GM13976 (cell line): ENCODE measurements at regions not wholly inside any gene's neighbourhood (a gene's known extent, or its start where the extent isn't known, plus 50 kb on each side); places are given as distances from the start of the nearest gene placed in this dataset.

Source experiments
- DNase-seq: peaks from one replicate; pipeline ENCODE4 v3.0.0; 2012; ENCODE audit warnings: low spot score
- in situ Hi-C: fragments of 300-500 bp; cut with MboI; formaldehyde crosslinking; loops from one replicate; pipeline ENCODE4 v1.12.0; 2022; ENCODE audit warnings: low sequenced_read_pairs, mixed read lengths, inconsistent platforms; ENCODE audit not compliant: unreplicated experiment
- TF ChIP-seq, protein P1 (sequence below): IDR thresholded peaks from 2 replicates; pipeline ENCODE4 v1.5.1; 2012; ENCODE audit warnings: borderline replicate concordance, mild to moderate bottlenecking; ENCODE audit not compliant: insufficient read depth; ENCODE audit errors: extremely low read depth, missing control alignments, control extremely low read depth

GRCh38 chr3:160154033-160154432 is 71.2 kb upstream of the C3orf80 start:
- DNase-seq, result no peak
- TF ChIP-seq, protein P1, sequence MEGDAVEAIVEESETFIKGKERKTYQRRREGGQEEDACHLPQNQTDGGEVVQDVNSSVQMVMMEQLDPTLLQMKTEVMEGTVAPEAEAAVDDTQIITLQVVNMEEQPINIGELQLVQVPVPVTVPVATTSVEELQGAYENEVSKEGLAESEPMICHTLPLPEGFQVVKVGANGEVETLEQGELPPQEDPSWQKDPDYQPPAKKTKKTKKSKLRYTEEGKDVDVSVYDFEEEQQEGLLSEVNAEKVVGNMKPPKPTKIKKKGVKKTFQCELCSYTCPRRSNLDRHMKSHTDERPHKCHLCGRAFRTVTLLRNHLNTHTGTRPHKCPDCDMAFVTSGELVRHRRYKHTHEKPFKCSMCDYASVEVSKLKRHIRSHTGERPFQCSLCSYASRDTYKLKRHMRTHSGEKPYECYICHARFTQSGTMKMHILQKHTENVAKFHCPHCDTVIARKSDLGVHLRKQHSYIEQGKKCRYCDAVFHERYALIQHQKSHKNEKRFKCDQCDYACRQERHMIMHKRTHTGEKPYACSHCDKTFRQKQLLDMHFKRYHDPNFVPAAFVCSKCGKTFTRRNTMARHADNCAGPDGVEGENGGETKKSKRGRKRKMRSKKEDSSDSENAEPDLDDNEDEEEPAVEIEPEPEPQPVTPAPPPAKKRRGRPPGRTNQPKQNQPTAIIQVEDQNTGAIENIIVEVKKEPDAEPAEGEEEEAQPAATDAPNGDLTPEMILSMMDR, result no peak
- in situ Hi-C loops, result no loop called here

DNA sequence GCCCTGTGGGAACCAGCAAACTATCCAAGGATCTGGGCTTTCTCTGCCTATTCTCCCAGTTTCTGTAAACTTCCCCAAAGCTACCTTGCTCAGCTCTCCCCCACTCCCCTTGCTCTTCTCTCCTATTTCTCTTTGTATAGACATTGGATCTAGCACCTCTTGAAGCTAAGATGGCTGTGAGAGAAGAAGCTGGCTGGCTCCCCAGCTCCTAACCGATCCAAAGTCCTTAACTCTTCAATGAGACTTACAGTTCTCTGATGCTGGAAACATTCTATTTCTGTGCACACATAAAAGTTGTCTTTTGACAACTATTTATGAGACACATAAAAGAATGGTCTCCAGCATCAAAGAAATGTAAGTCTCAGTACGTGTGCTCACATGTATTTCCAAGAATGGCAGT is 70.6 kb upstream of the C3orf80 start:
- TF ChIP-seq, protein P1, result no peak
- DNase-seq, result no peak
- in situ Hi-C loops, result no loop called here

DNA sequence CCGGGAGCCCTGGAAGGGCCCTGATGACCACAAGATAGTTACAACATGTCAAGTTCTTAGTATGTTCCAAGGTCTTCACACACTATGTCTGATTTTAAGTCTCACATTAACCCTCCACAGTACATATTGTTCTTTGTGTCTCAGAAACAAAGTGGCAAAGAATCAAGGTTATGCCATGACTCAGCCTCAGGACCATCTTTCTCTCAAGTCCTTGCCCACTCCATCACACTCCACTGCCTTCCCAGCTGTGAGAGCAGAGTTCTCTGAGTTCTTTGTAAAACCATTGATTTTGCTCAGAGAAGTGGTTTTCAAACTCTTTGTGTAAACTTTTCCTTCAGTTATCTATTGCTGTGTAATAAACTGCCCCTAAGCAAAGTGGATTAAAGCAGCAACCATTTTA is 67.9 kb upstream of the C3orf80 start:
- in situ Hi-C loops, result no loop called here

DNA sequence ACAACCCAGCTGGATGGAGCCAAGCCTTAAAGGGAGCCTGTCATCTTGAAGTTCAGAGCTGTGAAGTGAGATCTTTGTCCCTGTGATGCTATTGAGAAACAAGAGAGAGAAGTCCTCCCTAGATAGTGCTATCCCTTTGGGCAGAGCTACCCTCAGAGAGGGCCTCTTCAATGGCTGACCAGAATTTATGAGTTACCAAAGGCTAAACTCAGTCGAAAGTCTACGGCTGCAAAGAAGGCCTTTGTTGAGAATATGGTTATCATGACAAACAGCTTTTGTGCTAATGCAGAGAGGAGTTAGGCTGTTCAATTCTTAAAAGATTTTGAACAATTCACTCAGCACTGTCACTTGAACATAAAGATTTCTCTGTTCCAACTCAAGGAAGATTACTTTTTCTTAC is 65.9 kb upstream of the C3orf80 start:
- in situ Hi-C loops, result no loop called here
- TF ChIP-seq, protein P1, result no peak
- DNase-seq, result no peak

More for the DNA sequence above, 67.9 kb upstream of the C3orf80 start:
- DNase-seq, result no peak
- TF ChIP-seq, protein P1, result no peak

- in situ Hi-C loops, result loop anchor here (10.0 kb wide), 1 partner anchor 185 kb away; no protein-coding TSS in a partner anchor
- TF ChIP-seq, protein P1, result no peak
Measured at GRCh38 chr3:160159806-160160205, 65.4 kb upstream of the C3orf80 start.

GRCh38 chr3:160161921-160162320 is 63.3 kb upstream of the C3orf80 start:
- in situ Hi-C loops, result loop anchor here (10.0 kb wide), 1 partner anchor 183 kb away; no protein-coding TSS in a partner anchor
- no peak for DNase-seq
- TF ChIP-seq, protein P1, result no peak

More at GRCh38 chr3:160159806-160160205, 65.4 kb upstream of the C3orf80 start:
- no peak for DNase-seq
